GM21786 (cell line): ENCODE measurements at regions not wholly inside any gene's neighbourhood (a gene's known extent, or its start where the extent isn't known, plus 50 kb on each side); places are given as distances from the start of the nearest gene placed in this dataset.

Experiments used
- ATAC-seq: cut with Tn5 transposase; IDR thresholded peaks from one replicate; pipeline ENCODE4 v1.9.1; 2021; ENCODE audit not compliant: unreplicated experiment

DNA sequence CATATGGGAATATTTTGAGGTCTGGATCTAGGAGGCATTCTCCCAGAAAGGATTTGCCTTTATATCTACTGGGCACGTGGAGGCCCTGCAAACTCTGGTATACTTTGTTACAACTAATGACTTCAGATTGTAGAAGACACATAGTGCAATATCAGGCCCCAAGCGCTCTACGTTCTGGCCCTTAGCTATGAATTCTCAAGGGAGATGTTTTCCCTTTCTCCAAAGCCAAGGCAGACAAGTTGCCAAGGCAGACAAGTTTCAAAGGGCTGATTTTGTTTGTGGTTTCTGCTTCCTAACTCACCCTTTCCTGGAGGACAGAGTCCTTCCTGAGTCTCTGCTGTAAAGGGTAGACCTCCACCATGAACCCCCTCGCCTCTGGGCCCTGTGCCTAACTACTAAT, 99.4 kb upstream of the CTTNBP2 start:
- no peak for ATAC-seq

DNA sequence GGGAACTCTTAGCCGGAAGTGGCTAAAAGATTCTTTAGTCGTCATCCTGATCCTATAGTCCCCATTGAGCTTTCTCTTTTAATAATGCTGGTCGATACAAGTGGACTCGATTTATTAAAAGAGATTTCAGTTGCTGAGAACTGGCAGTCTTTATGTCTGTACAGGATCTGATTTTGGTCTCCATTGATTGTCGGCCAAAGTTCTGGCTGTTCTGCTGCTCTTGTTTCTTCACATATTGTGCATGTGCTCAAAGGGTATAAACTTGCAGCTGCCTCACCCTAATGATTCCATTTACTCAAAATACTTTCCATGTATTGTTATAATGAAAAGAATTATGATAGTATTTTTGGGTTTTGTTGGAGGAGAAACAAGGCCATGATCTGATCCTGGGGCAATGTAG, 100.7 kb upstream of the CTTNBP2 start:
- no peak for ATAC-seq

DNA sequence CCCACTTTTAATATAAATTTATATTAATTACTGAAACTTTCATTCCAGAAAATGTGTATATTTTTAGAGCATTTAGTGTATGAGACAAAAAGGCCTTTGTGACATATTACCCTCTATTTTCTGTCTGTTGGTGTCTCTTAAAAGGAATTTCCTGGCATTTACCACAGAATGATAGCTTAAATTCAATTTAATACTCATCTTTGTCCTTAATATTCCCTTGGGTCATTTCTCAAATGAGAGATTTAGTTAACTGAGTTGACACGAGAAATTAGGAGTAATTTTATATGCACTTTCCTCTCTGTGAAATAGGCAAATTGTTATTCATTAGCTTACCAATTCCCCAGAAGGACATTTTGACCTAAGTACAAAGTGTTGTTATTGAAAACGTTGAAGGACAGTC, 101.7 kb upstream of the CTTNBP2 start:
- ATAC-seq, result no peak

- ATAC-seq, result no peak
These were observed 102.2 kb upstream of the CTTNBP2 start for GRCh38 chr7:117975476-117975875.

DNA sequence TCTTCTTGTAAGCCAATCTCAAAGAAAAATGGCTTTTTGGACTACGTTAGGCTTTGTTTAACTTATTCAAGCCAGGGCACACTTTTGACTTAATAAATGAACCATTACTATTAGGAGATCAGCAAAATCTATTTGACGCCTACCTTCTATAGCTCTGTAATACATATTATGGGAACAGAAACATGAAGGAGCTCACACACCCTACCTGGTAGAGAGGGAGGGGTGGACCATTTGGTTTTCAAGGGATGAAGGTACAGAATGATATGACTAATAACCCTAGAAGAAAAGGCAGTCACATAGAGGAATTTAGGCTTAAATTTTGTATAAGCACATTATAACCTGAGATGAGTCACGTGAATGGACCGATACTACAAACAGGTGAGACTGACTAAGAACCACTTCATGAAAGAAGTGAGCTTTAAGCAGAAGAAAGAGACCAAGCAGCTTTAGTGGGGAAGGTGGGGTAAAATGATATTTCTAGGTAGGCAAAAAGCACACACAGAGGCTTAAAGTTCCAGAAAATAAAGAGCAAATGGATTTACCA, 106.8 kb upstream of the CTTNBP2 start:
- ATAC-seq, result no peak

DNA sequence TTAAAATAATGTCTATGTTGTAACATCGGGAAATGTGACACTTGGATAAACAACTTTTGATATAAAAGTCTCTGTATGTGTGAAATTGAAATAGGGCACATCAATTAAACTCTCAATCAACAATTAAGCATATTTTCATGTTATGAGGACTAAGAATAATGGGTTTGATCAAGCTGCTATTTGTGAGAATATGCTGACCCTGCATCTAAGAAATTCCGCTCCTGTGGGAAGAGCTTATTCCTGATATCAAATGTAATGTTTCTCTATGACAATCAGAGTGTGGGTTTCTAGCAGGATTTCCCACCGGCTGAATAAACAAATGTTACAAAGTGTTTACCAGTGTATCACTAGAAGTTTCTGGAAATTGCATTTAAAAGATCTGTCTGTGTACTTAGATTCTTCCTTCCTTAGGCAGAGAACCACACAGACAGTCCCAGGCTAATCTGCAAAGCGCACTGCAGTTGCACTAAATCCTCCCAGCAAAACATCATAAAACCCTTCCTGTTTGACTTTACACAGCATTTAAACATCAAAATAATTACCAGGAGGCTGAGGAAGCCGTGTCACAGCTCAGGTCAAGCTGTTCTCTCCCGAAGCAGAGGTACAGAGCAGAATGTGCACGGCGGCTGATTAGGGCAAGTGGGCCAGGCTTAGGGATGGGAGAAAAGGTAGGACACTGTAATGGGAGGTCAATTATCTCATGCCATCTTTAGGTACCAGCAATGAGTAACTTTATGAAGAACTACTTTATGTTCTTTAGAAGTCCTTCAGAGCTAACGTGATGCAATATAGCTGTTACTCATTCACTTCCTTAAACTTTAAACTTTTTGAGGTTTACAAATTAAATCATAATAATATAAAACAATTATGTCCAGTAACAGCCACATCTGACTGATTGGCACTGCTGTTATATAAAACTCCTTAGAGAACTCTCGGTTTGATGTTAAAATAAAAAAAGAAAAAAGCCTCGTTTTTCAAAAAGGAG, 109.1 kb upstream of the CTTNBP2 start:
- ATAC-seq, result no peak

DNA sequence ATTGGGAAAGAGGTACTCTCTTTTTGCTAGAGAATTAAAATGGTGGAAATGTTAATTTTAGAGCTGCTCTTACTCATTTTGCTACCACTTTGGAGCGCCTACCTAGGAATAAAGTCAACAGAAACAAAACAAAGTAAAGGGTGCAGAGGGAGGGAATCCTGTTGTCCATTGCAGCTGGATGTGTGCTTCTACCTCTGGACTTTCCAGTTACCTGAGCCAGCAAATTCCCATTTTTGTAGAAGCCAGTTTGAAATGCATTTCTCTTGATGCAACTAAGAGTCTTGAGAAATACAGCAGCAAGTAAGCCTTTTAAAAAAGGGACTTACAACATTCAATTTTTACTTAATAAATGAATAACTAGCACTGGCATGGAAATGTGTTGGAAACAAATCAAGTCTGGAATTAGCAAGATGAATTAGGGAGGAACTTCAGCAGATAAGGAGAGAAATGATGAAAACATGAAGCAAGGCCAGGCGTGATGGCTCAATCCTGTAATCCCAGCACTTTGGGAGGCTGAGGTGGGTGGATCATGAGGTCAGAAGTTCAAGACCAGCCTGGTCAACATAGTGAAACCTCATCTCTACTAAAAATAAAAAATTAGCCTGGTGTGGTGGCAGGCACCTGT, 113.5 kb upstream of the CTTNBP2 start:
- ATAC-seq, result no peak

DNA sequence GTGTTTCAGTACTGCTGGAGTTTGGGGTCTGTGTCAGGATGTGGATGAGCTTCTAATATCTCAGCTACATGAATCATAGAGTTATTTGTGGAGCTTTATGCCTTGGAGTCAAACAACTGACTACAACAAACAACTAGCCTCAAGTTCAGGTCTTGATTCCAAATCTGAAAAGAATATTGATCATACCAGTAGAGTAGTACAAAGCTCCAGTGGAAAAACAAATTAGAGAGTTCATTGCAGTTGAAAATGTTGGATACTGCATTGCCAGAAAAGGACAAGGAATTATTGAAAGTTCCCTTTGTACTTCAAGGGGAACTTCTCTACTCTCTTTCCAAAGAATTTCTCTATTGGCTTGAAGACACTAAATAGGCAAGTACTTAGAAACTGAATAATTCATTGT, 117.6 kb upstream of the CTTNBP2 start:
- ATAC-seq, result no peak

GRCh38 chr7:117992635-117993376, 119.6 kb upstream of the CTTNBP2 start:
- no peak for ATAC-seq

- ATAC-seq, result peak; percentile 95
These were observed 120.2 kb upstream of the CTTNBP2 start for GRCh38 chr7:117993377-117994003.

DNA sequence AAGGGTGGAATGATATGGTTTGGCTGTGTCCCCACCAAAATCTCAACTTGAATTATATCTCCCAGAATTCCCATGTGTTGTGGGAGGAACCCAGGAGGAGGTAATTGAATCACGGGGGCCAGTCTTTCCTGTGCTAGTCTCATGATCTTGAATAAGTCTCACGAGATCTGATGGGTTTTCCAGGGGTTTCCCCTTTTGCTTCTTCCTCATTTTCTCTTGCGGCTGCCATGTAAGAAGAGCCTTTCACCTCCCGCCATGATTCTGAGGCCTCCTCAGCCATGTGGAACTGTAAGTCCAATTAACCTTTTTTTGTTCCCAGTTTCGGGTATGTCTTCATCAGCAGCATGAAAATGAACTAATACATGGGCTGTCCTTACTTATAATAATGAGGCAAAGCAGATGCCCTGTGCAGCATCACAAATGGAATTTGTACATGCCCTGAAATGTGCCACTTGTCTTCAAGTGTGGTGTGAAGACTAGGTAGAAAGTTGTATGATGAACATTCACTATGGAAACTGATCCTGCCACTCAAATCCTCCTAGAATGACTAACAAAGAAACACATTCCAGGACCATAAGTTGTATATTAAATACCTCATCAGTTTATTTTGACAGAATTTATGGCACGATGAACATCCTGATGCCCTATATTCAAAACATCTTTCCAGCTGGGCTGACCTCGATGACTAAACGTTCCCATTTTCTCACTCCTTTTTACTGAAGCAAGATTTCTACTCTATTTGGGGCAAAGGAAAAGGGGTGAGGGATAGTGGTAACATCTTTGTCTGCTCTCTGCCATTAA, 122.8 kb upstream of the CTTNBP2 start:
- no peak for ATAC-seq

DNA sequence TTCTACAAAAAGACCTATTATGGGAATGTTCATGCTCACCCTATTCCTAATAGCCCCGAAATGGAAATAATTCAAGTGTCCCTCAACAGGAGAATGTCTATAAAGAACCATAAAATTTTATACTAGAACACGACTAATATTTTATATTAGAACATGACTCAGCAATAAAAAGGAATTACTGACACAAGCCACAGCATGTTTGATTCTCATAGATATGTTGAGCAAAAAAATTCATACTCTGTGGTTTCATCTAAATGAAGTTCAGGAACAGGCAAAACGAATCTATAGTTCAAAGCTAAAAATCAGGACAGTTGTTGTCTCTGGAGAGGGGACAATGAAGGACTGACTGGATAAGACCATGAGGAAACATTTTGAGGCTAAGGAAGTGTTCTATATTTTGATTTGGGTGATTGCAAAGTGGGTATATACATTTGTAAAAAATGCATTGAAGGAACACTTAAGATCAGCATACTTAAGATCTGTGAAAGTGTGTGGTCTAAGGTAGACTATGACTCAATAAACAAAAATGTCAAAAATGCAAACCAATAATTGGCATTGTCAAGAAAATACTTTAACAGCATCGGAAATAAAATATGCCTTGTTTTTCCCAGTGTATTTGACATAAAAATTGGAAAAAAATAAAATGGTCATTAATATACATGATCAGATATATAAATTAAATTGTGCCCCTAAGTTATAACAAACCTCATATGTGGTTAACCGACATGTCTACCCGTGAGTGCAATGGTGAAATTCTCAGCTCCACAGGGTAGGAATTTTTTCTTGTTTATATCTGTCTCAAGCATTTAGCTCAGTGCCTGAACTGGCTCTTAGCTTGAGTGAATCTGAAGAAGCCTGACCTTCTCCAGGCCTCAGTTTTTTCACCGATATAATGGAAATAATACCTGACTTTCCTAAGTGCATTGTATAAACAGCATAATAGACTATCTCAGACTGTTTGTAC, 124.9 kb upstream of the CTTNBP2 start:
- no peak for ATAC-seq

DNA sequence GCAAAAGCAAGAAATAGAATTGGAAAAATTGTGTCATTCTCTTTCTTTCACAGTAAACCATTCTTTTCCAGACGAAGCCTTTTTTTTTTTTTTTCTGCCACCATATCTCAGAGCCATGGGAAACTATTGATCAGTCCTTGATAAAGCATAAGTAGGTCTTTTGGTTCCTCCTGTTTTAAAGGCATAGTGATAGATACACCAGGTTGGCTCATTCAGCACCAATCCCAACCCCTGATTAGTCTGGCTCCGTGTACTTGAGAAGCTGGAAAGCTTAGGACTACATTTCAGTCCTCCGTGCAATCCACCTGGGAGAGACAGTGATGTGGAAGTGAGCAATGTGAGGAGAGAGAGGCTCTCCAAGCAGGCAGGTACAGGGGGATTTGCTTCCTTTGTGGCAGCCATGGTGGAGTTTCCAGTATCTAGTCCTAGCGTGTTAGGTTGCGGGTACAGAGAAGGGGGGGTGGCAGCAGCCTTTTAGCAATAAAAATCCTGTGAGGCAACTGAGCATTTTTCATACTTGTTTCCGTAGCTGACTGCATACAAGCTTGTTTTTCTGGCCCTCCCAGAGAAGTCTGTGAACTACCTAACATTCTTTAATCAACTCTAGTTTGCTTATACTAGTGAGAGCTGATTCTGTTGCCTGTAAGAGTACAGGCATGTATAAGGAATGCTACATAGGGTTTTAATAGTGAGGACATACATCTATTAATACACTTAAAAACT, 127.4 kb upstream of the CTTNBP2 start:
- no peak for ATAC-seq

DNA sequence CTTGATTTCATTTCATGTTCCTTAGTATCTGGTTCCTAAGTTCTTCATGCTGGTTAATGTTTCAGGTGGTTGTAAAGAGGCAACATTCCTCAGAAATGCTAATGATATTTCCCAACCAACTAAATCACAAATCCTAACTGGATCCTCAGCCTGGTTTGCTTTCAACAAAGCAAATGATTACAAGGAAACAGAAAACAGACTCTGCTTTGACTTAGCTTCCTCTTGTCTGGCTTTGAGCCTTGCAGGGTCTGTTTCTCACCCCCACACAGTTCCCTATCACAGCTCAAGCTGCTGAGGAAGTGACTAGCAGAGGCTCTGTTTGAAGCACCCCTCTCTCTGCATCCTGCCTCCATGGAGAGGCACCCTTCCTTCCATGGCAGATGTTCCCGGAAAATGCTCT, 130.2 kb upstream of the CTTNBP2 start:
- no peak for ATAC-seq

GRCh38 chr7:118005026-118005425, 131.8 kb upstream of the CTTNBP2 start:
- no peak for ATAC-seq

DNA sequence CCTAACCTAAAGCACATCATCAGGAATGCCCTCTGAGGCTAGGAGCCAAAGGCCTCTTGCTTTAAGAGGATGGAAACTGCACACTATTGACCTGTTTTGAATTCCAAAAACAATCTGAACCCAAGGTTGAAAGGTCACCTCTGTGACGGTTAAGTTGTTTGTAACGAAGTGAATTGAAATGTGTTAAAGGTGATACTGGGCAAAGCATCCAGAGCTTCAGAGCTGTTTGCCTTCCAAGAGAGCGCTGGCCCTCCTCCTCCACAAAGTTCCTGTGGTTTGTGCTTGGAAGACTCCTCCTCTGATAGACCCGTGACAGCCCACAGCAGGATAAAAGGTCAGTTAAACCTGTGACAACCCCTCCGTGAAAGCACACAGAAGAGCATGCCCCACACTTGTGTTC, 133.7 kb upstream of the CTTNBP2 start:
- ATAC-seq, result no peak

DNA sequence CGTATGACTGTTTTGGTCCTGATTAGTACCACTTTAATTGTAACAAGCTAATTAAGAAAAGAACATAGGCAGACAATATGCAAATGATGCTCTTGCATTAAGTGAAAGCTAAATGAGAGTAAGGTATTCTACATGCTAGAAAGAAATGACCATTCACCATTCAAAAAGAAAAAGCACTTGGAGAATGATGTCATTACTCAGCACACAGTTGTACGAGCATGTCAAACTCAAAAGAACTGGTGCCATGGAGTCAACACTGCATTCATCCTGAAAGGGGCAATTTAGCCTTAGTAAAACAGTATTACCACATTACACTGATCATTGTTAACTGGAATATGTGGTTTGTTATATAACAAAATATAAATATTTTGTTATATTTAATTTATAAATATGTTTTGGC, 136.2 kb upstream of the CTTNBP2 start:
- no peak for ATAC-seq

GRCh38 chr7:118011652-118012051, 138.4 kb upstream of the CTTNBP2 start:
- ATAC-seq, result no peak
